ENCODE measurements at regions not wholly inside any gene's neighbourhood (a gene's known extent, or its start where the extent isn't known, plus 50 kb on each side); places are given as distances from the start of the nearest gene placed in this dataset.

DNA sequence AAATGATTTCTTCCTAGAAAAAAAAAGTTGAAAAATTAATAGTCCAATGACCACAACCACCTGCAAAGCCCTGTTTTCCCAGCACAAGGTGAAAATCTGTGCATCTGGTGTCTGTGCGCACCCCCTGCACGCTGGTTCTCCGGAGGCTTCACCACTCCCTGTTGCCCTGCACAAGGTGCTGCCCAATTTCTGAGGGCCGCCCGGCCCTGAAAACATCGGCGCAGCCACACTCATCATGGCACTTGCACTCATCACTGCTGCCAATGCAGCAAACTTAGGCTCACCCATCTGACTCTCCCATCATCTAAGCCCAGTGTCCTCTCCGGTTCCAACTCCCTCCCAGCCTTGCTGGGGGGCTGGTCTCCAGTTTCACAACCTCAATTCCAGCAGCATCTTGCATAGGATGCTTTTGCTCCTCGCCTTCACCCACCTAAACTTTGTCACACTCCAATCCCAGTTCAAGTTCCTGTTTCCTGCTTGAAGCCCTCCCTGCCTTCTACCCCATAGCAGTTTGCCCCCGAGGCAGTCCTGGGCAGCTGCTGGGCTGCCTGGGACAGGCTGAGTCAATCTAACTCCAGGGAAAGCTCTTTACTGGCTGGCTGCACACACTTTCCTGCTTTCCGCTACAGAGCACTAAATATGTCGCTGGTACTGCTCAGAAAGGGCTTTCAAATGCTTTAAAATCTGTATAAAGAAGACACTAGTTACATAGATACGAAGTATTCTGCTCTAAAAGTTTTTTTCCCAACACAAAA, 522.5 kb upstream of the ID2 start:
- no peak for FAIRE-seq
- no peak overlapping the region; a peak in 1 of 4 replicates for H3K9ac ChIP-seq (ENCODE audit: insufficient read depth in 1 of 2, low read depth in 2 of 2, low read length in 2 of 2)
- H2AFZ ChIP-seq (ENCODE audit: low read depth, low read length), result no peak overlapping the region
- intact Hi-C loops (cut with micrococcal nuclease) (no loop called here), in situ Hi-C loops (cut with MboI) (no loop called here)
- ChIA-PET POLR2A (interaction anchor here (0.6 kb wide), 1 partner anchor 336 kb away, joined by 3 read pairs; no protein-coding TSS in a partner anchor), CTCF (ENCODE audit: low intra/inter-chr PET ratio) (no interaction called here)
- no peaks in the 10 kb centered on the region for H3K79me2 ChIP-seq (ENCODE audit: control insufficient read depth, insufficient read depth, low read length)
- H3K27me3 ChIP-seq (ENCODE audit: control insufficient read depth in 2 of 2, insufficient read depth in 2 of 2, low read length in 2 of 2), result peaks cover 13 to 52% of the 10 kb centered on the region in 2 experiments; a peak in 3 of 5 replicates
- no TSS peak for BruUV-seq (replicated peaks)
- no peak overlapping the region for H3K4me3 ChIP-seq
- TF ChIP-seq, protein P1, sequence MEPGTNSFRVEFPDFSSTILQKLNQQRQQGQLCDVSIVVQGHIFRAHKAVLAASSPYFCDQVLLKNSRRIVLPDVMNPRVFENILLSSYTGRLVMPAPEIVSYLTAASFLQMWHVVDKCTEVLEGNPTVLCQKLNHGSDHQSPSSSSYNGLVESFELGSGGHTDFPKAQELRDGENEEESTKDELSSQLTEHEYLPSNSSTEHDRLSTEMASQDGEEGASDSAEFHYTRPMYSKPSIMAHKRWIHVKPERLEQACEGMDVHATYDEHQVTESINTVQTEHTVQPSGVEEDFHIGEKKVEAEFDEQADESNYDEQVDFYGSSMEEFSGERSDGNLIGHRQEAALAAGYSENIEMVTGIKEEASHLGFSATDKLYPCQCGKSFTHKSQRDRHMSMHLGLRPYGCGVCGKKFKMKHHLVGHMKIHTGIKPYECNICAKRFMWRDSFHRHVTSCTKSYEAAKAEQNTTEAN (CRISPR knock-in tag; IDR thresholded peaks at IDR 0.05), result no peak
- no peak for TF ChIP-seq ELF2 (CRISPR knock-in tag; IDR thresholded peaks at IDR 0.05)
- no peak for TF ChIP-seq GABPB2 (CRISPR knock-in tag; conservative IDR thresholded peaks at IDR 0.05)
- TF ChIP-seq, protein P2, sequence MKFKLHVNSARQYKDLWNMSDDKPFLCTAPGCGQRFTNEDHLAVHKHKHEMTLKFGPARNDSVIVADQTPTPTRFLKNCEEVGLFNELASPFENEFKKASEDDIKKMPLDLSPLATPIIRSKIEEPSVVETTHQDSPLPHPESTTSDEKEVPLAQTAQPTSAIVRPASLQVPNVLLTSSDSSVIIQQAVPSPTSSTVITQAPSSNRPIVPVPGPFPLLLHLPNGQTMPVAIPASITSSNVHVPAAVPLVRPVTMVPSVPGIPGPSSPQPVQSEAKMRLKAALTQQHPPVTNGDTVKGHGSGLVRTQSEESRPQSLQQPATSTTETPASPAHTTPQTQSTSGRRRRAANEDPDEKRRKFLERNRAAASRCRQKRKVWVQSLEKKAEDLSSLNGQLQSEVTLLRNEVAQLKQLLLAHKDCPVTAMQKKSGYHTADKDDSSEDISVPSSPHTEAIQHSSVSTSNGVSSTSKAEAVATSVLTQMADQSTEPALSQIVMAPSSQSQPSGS (CRISPR knock-in tag; IDR thresholded peaks at IDR 0.05), result no peak
- TF ChIP-seq POLR3G (IDR thresholded peaks at IDR 0.05; ENCODE audit: extremely low read depth, insufficient read length, insufficient replicate concordance), result no peak
- TF ChIP-seq ZBTB1 (CRISPR knock-in tag; IDR thresholded peaks at IDR 0.05; ENCODE audit: borderline replicate concordance, low read depth), result no peak
- TF ChIP-seq CBFB (CRISPR knock-in tag; IDR thresholded peaks at IDR 0.05), result no peak
- TF ChIP-seq POLR2AphosphoS2 (IDR thresholded peaks at IDR 0.05; ENCODE audit: low read length), result no peak
- TF ChIP-seq, protein P3, sequence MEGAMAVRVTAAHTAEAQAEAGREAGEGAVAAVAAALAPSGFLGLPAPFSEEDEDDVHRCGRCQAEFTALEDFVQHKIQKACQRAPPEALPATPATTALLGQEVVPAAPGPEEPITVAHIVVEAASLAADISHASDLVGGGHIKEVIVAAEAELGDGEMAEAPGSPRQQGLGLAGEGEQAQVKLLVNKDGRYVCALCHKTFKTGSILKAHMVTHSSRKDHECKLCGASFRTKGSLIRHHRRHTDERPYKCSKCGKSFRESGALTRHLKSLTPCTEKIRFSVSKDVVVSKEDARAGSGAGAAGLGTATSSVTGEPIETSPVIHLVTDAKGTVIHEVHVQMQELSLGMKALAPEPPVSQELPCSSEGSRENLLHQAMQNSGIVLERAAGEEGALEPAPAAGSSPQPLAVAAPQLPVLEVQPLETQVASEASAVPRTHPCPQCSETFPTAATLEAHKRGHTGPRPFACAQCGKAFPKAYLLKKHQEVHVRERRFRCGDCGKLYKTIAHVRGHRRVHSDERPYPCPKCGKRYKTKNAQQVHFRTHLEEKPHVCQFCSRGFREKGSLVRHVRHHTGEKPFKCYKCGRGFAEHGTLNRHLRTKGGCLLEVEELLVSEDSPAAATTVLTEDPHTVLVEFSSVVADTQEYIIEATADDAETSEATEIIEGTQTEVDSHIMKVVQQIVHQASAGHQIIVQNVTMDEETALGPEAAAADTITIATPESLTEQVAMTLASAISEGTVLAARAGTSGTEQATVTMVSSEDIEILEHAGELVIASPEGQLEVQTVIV (CRISPR knock-in tag; IDR thresholded peaks at IDR 0.05; ENCODE audit: borderline replicate concordance), result no peak
- TF ChIP-seq CSDE1 (IDR thresholded peaks at IDR 0.05), result no peak
- no peak for TF ChIP-seq NEUROD1 (IDR thresholded peaks at IDR 0.05; ENCODE audit: borderline replicate concordance, low read depth, low read length, partially characterized antibody)
- no peaks in the 10 kb centered on the region for H3K36me3 ChIP-seq (ENCODE audit: control insufficient read depth, insufficient read depth, low read length)
- WGBS (ENCODE audit: insufficient coverage, low coverage, missing lambda C conversion rate), result 3% methylated on average over 13 of the region's 13 CpGs
- no peaks in the 10 kb centered on the region for H4K20me1 ChIP-seq (replicated peaks; ENCODE audit: control insufficient read depth, insufficient read depth, low read length)
- DNase-seq (ENCODE audit: extremely low read depth in 1 of 4, low spot score in 3 of 4), result no peak
- H3K4me2 ChIP-seq (ENCODE audit: insufficient read depth, low read length), result no peak overlapping the region
- no peaks in the 10 kb centered on the region for H3K4me1 ChIP-seq (replicated peaks in 1 of 2; ENCODE audit: control insufficient read depth in 2 of 2, insufficient read depth in 2 of 2, low read length in 2 of 2)
- no peaks in the 10 kb centered on the region for H3K9me3 ChIP-seq (replicated peaks; ENCODE audit: control insufficient read depth, insufficient read depth, low read depth, low read length)
- no peak overlapping the region for H3K27ac ChIP-seq (ENCODE audit: extremely low read depth, low read depth, low read length)
- ATAC-seq, result no peak
- no peaks in the 10 kb centered on the region for H3K9me1 ChIP-seq (ENCODE audit: control insufficient read depth, insufficient read depth, low read length)

Data from K562 (cell line).